ENCODE measurements at regions not wholly inside any gene's neighbourhood (a gene's known extent, or its start where the extent isn't known, plus 50 kb on each side); places are given as distances from the start of the nearest gene placed in this dataset.
"Not testable (repeated sequence)": the region's sequence is repeated elsewhere in the genome, so short reads cannot be mapped to it uniquely, and the experiment has no call there.

GRCh38 chrX:113996781-113997180, 587.1 kb upstream of the HTR2C start:
- no peak for DNase-seq

- not testable (repeated sequence) for DNase-seq
These were observed 592.2 kb upstream of the HTR2C start for GRCh38 chrX:113991720-113992119.

GRCh38 chrX:113990669-113991068, 593.2 kb upstream of the HTR2C start:
- DNase-seq, result not testable (repeated sequence)

GRCh38 chrX:113988315-113988935, 595.5 kb upstream of the HTR2C start:
- DNase-seq, result not testable (repeated sequence)

- no peak for DNase-seq
These were observed 597.5 kb upstream of the HTR2C start for GRCh38 chrX:113986427-113986826.

- no peak for DNase-seq
These were observed 601.1 kb upstream of the HTR2C start for GRCh38 chrX:113982766-113983165.

GRCh38 chrX:113980953-113981352, 602.9 kb upstream of the HTR2C start:
- DNase-seq, result no peak

- no peak for DNase-seq
These were observed 606.0 kb upstream of the HTR2C start for GRCh38 chrX:113977887-113978286.

GRCh38 chrX:113975441-113975840, 608.4 kb upstream of the HTR2C start:
- no peak for DNase-seq

GRCh38 chrX:113974881-113975280, 609.0 kb upstream of the HTR2C start:
- DNase-seq, result no peak

- DNase-seq, result no peak
These were observed 610.2 kb upstream of the HTR2C start for GRCh38 chrX:113973706-113974105.

- DNase-seq, result no peak
These were observed 617.1 kb upstream of the HTR2C start for GRCh38 chrX:113966791-113967190.

- DNase-seq, result no peak
These were observed 621.5 kb upstream of the HTR2C start for GRCh38 chrX:113962343-113962742.

- no peak for DNase-seq
These were observed 623.8 kb upstream of the HTR2C start for GRCh38 chrX:113959912-113960626.

GRCh38 chrX:113956936-113957335, 627.0 kb upstream of the HTR2C start:
- no peak for DNase-seq

- DNase-seq, result no peak
These were observed 629.6 kb upstream of the HTR2C start for GRCh38 chrX:113954297-113954696.

GRCh38 chrX:113950081-113950678, 633.7 kb upstream of the HTR2C start:
- no peak for DNase-seq

- no peak for DNase-seq
These were observed 636.3 kb upstream of the HTR2C start for GRCh38 chrX:113947548-113947947.

- DNase-seq, result no peak
These were observed 648.4 kb upstream of the HTR2C start for GRCh38 chrX:113935518-113935917.

GRCh38 chrX:113933931-113934330, 650.0 kb upstream of the HTR2C start:
- DNase-seq, result no peak

- DNase-seq, result peak; percentile 8
These were observed 654.9 kb upstream of the HTR2C start for GRCh38 chrX:113929004-113929403.

- no peak for DNase-seq
These were observed 663.2 kb upstream of the HTR2C start for GRCh38 chrX:113920661-113921060.

GRCh38 chrX:113919387-113919786, 664.5 kb upstream of the HTR2C start:
- DNase-seq, result no peak

- DNase-seq, result no peak
These were observed 677.7 kb upstream of the HTR2C start for GRCh38 chrX:113906168-113906567.

Data from activated CD4-positive, alpha-beta T cell treated with anti-CD3 and anti-CD28 coated beads, Interleukin-2, amount 50 U/mL, for 16 hours (primary cell).